HG03108 (cell line): ENCODE measurements at regions not wholly inside any gene's neighbourhood (a gene's known extent, or its start where the extent isn't known, plus 50 kb on each side); places are given as distances from the start of the nearest gene placed in this dataset.
"Not testable (repeated sequence)": the region's sequence is repeated elsewhere in the genome, so short reads cannot be mapped to it uniquely, and the experiment has no call there.

ENCODE experiments used
- ATAC-seq: cut with Tn5 transposase; IDR thresholded peaks from one replicate; pipeline ENCODE4 v1.9.1; 2021; ENCODE audit warnings: moderate library complexity; ENCODE audit not compliant: unreplicated experiment

GRCh38 chr3:44117239-44117638, 124.4 kb upstream of the TOPAZ1 start:
- ATAC-seq: no peak

DNA sequence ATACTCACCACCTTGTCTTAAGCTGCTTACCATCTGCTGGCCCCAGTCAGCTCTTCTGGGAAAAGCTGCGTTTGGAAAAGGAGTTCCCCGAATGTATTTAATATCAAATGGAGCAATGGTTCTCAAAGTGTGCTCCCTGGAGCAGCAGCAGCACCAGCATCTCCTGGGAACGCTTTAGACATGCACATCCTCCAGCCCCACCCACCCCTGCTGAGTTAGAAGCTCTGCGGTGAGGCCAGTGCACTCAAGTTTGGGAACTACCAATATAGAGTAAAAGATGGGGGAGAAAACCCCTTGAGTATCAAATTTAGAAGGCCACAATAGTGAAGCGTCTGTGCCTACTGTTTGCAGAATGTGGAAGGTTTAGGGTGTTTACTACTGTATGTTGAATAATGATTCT, 124.0 kb upstream of the TOPAZ1 start:
- no peak for ATAC-seq

- ATAC-seq: no peak
Observed at GRCh38 chr3:44120721-44121582, 120.7 kb upstream of the TOPAZ1 start.

- no peak for ATAC-seq
Observed at GRCh38 chr3:44125246-44125645, 116.4 kb upstream of the TOPAZ1 start.

DNA sequence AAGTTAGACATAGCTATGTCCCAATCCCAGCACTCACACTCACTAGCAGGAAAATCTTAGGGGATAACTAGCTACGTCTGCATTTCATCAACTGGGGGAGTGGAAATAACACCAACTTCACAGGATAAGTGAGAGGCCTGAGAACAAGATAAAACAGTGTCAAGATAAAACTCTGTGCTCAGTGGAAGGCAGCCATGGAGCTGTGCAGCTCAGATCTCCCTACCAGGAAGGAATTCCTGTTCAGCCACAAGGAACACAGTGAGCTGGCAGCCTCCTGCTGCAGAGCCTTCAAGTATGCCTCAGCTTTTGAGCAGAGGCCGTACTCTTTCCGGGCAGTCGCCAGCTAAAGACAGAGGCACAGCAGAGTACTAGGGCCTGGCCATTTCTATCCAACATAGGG, 115.8 kb upstream of the TOPAZ1 start:
- no peak for ATAC-seq

DNA sequence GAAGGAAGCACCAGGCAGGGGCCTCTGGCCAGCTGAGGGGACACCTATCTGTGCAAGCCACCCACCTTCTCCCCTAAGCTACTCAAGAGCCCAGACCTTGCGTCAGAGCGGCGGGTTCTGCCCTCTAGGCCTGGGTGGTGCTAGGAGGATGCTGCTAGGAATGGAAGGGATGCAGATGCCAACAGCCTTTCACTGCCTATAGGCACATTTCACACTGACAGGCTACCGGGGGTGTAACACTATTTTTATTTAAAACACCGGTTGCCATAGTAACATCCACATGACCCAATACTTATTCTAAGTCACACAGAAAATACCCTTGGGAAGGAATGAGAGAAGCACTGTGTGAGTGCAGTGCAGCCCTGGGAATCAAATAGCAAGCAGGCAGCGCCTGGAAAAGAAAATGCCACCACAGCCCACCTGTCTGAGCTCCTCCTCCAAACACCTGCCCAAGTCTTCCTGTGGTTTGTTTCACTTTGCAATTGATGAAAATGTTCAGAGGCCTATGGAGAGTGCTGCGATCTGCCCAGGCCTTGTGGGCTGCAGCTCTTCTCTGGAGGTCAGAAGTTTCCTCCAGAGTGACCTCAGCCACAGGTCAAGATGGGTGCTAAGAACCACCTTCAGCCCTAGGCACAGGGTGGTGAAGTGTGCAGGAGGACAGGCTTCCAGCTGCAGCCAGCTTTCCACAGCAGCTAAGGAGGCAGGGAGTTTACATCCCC, 113.5 kb upstream of the TOPAZ1 start:
- ATAC-seq: no peak

- no peak for ATAC-seq
Observed at GRCh38 chr3:44130249-44130648, 111.4 kb upstream of the TOPAZ1 start.

- no peak for ATAC-seq
Observed at GRCh38 chr3:44132061-44132460, 109.6 kb upstream of the TOPAZ1 start.

GRCh38 chr3:44132593-44132992, 109.1 kb upstream of the TOPAZ1 start:
- ATAC-seq: no peak

DNA sequence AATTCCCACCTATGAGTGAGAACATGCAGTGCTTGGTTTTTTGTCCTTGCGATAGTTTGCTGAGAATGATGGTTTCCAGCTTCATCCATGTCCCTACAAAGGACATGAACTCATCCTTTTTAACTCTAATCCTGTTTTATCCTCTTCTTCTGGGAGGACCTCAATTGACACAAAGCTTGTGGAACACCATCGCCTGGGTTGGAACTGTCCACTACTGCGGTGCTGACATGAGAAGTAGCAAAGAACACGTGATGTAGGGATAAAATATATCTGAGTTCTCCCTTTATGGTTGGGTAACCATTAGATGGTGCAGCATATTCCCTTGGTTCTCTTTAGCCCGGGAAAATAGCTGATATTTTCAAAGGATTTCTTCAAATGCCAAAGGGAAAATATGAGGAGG, 105.3 kb upstream of the TOPAZ1 start:
- ATAC-seq: no peak

- no peak for ATAC-seq
Observed at GRCh38 chr3:44146073-44146472, 95.6 kb upstream of the TOPAZ1 start.

DNA sequence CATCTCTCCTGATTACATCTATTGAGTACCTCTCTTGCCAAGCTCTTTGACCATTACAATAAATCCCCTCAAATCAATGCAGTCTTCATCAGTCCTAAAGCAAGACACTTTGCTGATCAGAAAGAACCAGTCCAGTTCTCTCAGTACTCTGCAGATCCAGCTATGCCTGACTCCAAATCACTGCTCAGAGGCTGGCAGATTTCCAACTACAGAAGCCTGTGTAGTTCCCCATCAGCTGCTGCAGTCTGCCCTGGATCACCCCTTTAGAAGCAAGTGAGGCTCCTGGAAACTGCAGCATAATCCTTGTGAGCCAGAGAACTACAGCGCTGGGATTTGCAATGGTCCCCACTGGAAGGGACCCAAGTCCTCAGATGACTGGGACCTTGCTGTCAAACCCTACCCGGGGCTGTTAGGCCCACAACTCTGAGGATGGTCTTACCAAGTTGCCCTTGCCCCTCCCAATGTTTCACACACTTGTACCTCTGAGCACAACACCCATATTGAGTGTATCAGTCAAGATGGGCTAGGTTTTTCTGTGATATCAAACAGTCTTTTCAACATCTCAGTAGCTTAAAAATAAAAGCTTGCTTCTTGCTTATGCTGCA, 81.9 kb upstream of the TOPAZ1 start:
- ATAC-seq: no peak

- no peak for ATAC-seq
Observed at GRCh38 chr3:44160818-44161217, 80.9 kb upstream of the TOPAZ1 start.

- ATAC-seq: no peak
Observed at GRCh38 chr3:44171891-44172290, 69.8 kb upstream of the TOPAZ1 start.

- not testable (repeated sequence) for ATAC-seq
Observed at GRCh38 chr3:44172701-44173100, 69.0 kb upstream of the TOPAZ1 start.

DNA sequence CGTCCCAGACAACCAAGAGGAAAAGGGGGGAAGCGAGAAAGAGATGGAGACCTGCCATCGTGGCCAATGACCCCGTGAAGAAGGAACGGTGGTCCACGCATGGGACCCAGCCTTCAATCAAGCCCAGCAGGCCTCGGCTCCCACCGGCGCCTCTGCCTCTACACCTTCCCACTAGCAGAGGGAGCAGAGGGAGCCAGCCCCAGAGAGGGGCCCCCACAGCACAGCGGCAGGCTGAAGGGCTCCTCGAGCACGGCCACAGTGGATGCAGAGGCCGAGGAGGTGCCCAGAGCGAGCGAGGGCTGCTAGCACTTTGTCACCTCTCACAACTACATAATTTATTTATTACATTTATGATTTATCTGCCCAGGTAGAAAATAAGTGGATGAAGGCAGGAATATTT, 68.4 kb upstream of the TOPAZ1 start:
- ATAC-seq: no peak

DNA sequence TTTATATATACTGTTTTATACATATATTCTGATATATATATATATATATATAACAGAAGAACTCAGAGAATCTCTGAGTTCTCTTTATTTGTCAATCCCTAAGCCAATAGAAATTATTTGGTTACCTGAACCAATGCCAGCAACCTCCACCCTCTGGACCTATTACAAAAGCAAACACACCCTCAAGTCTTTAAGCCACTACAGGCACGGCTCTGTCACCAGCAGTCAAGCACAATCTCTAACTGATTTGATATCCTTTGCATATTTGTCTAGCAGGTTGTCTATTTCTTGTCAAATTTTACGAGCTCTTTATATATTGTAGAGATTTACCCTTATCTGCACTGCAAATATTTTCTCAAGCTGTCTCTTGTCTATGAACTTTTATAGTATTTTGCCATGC, 66.6 kb upstream of the TOPAZ1 start:
- ATAC-seq: no peak

GRCh38 chr3:44179246-44179645, 62.4 kb upstream of the TOPAZ1 start:
- ATAC-seq: no peak

DNA sequence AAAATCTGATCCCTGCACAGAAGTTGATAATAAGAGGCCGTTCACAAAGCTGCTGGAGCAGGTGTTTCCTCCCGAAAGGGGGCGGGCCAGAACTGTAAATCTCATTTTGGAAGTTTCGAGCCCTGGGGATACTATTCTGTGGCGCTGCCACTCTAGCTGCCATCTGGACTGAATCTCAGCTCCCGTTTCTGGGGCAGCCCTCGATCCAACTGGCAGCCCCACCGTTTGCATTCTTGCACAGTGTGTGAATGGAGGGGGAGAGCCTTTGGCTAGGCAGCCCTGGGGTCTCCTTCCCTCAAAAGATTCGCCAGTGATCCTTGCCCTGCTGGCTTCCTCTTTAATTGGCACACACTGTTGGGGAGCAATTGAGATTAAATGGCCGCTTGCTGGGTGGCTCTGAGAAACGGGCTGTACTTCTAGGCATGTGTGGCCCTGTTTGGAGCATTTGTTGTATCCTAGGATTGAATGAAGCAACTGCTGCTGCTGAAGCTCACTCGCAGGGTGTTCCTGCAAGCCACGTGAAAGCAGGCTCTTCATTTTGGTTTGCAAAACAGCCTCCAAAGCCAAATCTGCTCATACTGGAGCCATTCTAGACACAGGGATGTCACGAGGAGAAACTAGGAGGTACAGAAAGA, 57.2 kb upstream of the TOPAZ1 start:
- ATAC-seq: no peak

- ATAC-seq: no peak
Observed at GRCh38 chr3:44185396-44185915, 56.2 kb upstream of the TOPAZ1 start.

GRCh38 chr3:44186111-44186672, 55.5 kb upstream of the TOPAZ1 start:
- ATAC-seq: no peak
